Stomach (tissue), 4 donors: ENCODE measurements at regions not wholly inside any gene's neighbourhood (a gene's known extent, or its start where the extent isn't known, plus 50 kb on each side); places are given as distances from the start of the nearest gene placed in this dataset.

ENCODE experiments used
- POLR2A ChIP-seq, 4 donors: fragments of 450-650 bp; IDR thresholded peaks; one replicate each; pipeline ENCODE4 v1.6.1; 2016; ENCODE audit warnings: antibody characterized with exemption in 4 of 4, control low read depth in 2 of 4, mild to moderate bottlenecking in 1 of 4, moderate library complexity in 1 of 4
- POLR2AphosphoS5 ChIP-seq, 3 donors: sonication (generic); formaldehyde crosslinking; IDR thresholded peaks; one replicate each; pipeline ENCODE4 v1.6.1; 2016; ENCODE audit warnings: antibody characterized with exemption in 3 of 3
- TF ChIP-seq, protein P1 (sequence below), 7 experiments: fragments of 450-650 bp in 4 of 7; fragments of 200-600 bp in 3 of 7; sonication (generic) in 3 of 7; IDR thresholded peaks; one replicate each; pipeline ENCODE4 v1.5.1; 2016 to 2019; ENCODE audit warnings: antibody characterized with exemption in 7 of 7, control low read depth in 2 of 7, mild to moderate bottlenecking in 1 of 7

DNA sequence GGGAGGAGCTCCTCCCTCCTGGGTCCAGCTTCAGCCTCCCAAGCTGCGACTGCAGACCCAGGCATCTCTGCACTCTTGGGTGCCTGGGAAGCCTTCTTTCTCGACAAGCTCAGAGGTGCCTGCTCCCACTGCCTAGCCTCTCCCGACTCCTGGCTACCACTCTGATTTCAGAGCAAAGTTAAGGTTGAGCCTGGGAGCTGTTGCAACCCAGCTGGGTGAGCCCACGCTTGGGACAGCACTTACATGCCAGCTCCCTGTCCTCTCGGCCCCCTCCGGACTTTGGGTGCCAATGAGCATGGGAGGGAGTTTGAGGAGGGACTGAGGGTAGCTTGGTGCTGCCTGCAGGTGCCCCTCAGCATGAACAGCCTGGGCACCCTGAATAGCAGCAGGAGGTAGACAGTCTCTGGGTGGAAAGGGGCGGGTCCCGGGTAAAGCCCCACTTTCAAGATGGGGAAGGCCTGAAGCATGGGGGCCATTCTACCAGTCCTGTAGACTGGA, 1383.4 kb upstream of the PCDH20 start:
- TF ChIP-seq, protein P1, sequence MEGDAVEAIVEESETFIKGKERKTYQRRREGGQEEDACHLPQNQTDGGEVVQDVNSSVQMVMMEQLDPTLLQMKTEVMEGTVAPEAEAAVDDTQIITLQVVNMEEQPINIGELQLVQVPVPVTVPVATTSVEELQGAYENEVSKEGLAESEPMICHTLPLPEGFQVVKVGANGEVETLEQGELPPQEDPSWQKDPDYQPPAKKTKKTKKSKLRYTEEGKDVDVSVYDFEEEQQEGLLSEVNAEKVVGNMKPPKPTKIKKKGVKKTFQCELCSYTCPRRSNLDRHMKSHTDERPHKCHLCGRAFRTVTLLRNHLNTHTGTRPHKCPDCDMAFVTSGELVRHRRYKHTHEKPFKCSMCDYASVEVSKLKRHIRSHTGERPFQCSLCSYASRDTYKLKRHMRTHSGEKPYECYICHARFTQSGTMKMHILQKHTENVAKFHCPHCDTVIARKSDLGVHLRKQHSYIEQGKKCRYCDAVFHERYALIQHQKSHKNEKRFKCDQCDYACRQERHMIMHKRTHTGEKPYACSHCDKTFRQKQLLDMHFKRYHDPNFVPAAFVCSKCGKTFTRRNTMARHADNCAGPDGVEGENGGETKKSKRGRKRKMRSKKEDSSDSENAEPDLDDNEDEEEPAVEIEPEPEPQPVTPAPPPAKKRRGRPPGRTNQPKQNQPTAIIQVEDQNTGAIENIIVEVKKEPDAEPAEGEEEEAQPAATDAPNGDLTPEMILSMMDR (IDR thresholded peaks at IDR 0.05) = no peak
- no peak for TF ChIP-seq POLR2A (IDR thresholded peaks at IDR 0.05)
- no peak for TF ChIP-seq POLR2AphosphoS5 (IDR thresholded peaks at IDR 0.05)
